HCT116 (cell line): ENCODE measurements at regions not wholly inside any gene's neighbourhood (a gene's known extent, or its start where the extent isn't known, plus 50 kb on each side); places are given as distances from the start of the nearest gene placed in this dataset.

Experiments
- CTCF ChIP-seq, 3 experiments: fragments of 200-600 bp in 1 of 3; sonication (generic) in 1 of 3; IDR thresholded peaks in 2 of 3; conservative IDR thresholded peaks in 1 of 3; 2 replicates each; pipeline ENCODE4 v1.5.1; 2012 to 2017; ENCODE audit warnings: low read depth in 2 of 3, low read length in 2 of 3, antibody characterized with exemption in 1 of 3, borderline replicate concordance in 1 of 3, control low read depth in 1 of 3, mild to moderate bottlenecking in 1 of 3, mixed read lengths in 1 of 3, mixed run types in 1 of 3, moderate library complexity in 1 of 3; ENCODE audit not compliant: insufficient read depth in 1 of 3
- POLR2A ChIP-seq: IDR thresholded peaks from 2 replicates; pipeline ENCODE4 v1.7.0; 2011; ENCODE audit warnings: borderline replicate concordance; ENCODE audit not compliant: insufficient read depth, insufficient read length; ENCODE audit errors: extremely low read depth
- RAD21 ChIP-seq: IDR thresholded peaks from 2 replicates; pipeline ENCODE4 v1.6.1; 2012; ENCODE audit warnings: low read depth, mild to moderate bottlenecking

GRCh38 chr4:113824396-113824795, 62.9 kb upstream of the CAMK2D start:
- no peak for TF ChIP-seq RAD21
- TF ChIP-seq CTCF (IDR thresholded peaks at IDR 0.05 in 2 of 3, conservative IDR thresholded peaks at IDR 0.05 in 1 of 3; ENCODE audit: borderline replicate concordance in 1 of 3, insufficient read depth in 1 of 3, low read depth in 2 of 3, low read length in 2 of 3): no peak
- no peak for TF ChIP-seq POLR2A
